Panc1 (cell line): ENCODE measurements at regions not wholly inside any gene's neighbourhood (a gene's known extent, or its start where the extent isn't known, plus 50 kb on each side); places are given as distances from the start of the nearest gene placed in this dataset.

Experiments used
- ATAC-seq: fragments of 200-7000 bp; cut with Tn5 transposase; 2 replicates; pipeline ENCODE4 v1.9.1; 2020; ENCODE audit warnings: mild to moderate bottlenecking, moderate library complexity
- BruUV-seq: library from RNA; stranded (reverse); fragments of 400-500 nt; replicated peaks from 2 replicates; lab custom pipeline; 2021; lab: Mats Ljungman, UMichigan
- CTCF ChIA-PET: fragments of 300-600 bp; sonication (Branson Sonifier 250); formaldehyde crosslinking; loops from one replicate; lab custom pipeline; 2022; ENCODE audit warnings: antibody characterized with exemption; lab: Charles Lee
- POLR2A ChIA-PET: fragments of 300-600 bp; sonication (Branson Sonifier 250); formaldehyde crosslinking; loops from one replicate; lab custom pipeline; 2022; ENCODE audit warnings: antibody characterized with exemption; lab: Charles Lee
- DNase-seq: peaks from one replicate; pipeline ENCODE4 v3.0.0-alpha.2; 2010; ENCODE audit warnings: low read depth, low spot score
- H3K27ac ChIP-seq: 2 replicates; pipeline ENCODE4 v1.5.1; 2011; ENCODE audit warnings: mild to moderate bottlenecking, low read length, inconsistent platforms
- H3K27me3 ChIP-seq: fragments of 200-500 bp; sonication (Bioruptor generic); 2 replicates; pipeline ENCODE4 v1.6.0; 2014; ENCODE audit warnings: low read length, inconsistent platforms; ENCODE audit not compliant: control insufficient read depth, insufficient read depth
- H3K36me3 ChIP-seq: fragments of 200-500 bp; sonication (Bioruptor generic); 2 replicates; pipeline ENCODE4 v1.5.1; 2014; ENCODE audit warnings: inconsistent platforms, mild to moderate bottlenecking, low read length, moderate library complexity; ENCODE audit not compliant: control insufficient read depth, insufficient read depth
- H3K4me1 ChIP-seq: 2 replicates; pipeline ENCODE4 v1.5.1; 2011; ENCODE audit warnings: inconsistent platforms, mild to moderate bottlenecking, low read length, moderate library complexity; ENCODE audit not compliant: control insufficient read depth, insufficient read depth
- H3K4me3 ChIP-seq, 2 experiments: 2 replicates each; pipeline ENCODE4 v1.5.1; 2011 to 2012; ENCODE audit warnings: low read depth in 2 of 2, low read length in 2 of 2, mild to moderate bottlenecking in 2 of 2, inconsistent platforms in 1 of 2, moderate library complexity in 1 of 2
- H3K9me3 ChIP-seq: fragments of 200-500 bp; sonication (Bioruptor generic); 2 replicates; pipeline ENCODE4 v1.5.1; 2014; ENCODE audit warnings: low read depth, mild to moderate bottlenecking, inconsistent platforms, low read length, moderate library complexity; ENCODE audit not compliant: control insufficient read depth, insufficient read depth
- POLR2AphosphoS5 ChIP-seq: IDR thresholded peaks from 2 replicates; pipeline ENCODE4 v1.6.1; 2012; ENCODE audit warnings: mild to moderate bottlenecking, low read depth, low read length, moderate library complexity
- SIN3A ChIP-seq: IDR thresholded peaks from 2 replicates; pipeline ENCODE4 v1.6.1; 2012; ENCODE audit warnings: low read depth, mild to moderate bottlenecking, low read length, moderate library complexity, borderline replicate concordance; ENCODE audit not compliant: insufficient read depth
- TCF7L2 ChIP-seq: IDR thresholded peaks from 2 replicates; pipeline ENCODE4 v1.6.1; 2011; ENCODE audit warnings: mild to moderate bottlenecking, low read depth, low read length, inconsistent platforms
- in situ Hi-C: cut with HindIII; loops from 2 replicates; pipeline ENCODE4 v1.10.0; 2016; ENCODE audit warnings: low sequenced_read_pairs, low pct_unique_long_range_greater_than_20kb
- intact Hi-C: fragments of 100-400 bp; cut with micrococcal nuclease; formaldehyde crosslinking; loops from one replicate; pipeline ENCODE4 v1.10.0; 2022; ENCODE audit not compliant: unreplicated experiment
- TF ChIP-seq, protein P1 (sequence below): fragments of 450-650 bp; IDR thresholded peaks from 2 replicates; pipeline ENCODE4 v1.5.1; 2017; ENCODE audit warnings: mild to moderate bottlenecking
- TF ChIP-seq, protein P2 (sequence below), 2 experiments: IDR thresholded peaks; 2 replicates each; pipeline ENCODE4 v1.6.1; 2011 to 2012; ENCODE audit warnings: low read depth in 2 of 2, control low read depth in 1 of 2, low read length in 1 of 2, mild to moderate bottlenecking in 1 of 2, moderate library complexity in 1 of 2; ENCODE audit not compliant: insufficient read depth in 1 of 2

DNA sequence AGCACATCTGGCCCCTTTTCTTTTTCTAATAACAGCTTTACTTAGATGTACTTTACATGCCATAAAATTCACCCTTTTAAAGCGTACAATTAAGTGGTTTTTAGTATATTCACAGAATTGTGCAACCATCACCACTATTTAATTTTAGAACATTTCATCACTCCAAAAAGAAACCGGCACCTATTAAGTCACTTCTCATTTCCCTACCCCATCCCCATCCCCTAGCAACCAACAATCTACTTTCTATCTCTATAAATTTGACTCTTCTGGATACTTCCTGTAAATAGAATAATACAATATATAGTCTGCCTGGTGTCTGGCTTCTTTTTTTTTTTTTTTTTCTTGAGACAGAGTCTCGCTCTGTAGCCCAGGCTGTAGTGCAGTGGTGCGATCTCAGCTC is 59.5 kb upstream of the ENAH start:
- H3K4me3 ChIP-seq, result no peak overlapping the region
- BruUV-seq, result no TSS peak
- POLR2A ChIA-PET, result no interaction called here
- no peak overlapping the region for H3K27ac ChIP-seq
- H3K36me3 ChIP-seq, result no peaks in the 10 kb centered on the region
- intact Hi-C loops, result no loop called here
- no peaks in the 10 kb centered on the region for H3K27me3 ChIP-seq
- CTCF ChIA-PET, result no interaction called here
- TF ChIP-seq, protein P1, sequence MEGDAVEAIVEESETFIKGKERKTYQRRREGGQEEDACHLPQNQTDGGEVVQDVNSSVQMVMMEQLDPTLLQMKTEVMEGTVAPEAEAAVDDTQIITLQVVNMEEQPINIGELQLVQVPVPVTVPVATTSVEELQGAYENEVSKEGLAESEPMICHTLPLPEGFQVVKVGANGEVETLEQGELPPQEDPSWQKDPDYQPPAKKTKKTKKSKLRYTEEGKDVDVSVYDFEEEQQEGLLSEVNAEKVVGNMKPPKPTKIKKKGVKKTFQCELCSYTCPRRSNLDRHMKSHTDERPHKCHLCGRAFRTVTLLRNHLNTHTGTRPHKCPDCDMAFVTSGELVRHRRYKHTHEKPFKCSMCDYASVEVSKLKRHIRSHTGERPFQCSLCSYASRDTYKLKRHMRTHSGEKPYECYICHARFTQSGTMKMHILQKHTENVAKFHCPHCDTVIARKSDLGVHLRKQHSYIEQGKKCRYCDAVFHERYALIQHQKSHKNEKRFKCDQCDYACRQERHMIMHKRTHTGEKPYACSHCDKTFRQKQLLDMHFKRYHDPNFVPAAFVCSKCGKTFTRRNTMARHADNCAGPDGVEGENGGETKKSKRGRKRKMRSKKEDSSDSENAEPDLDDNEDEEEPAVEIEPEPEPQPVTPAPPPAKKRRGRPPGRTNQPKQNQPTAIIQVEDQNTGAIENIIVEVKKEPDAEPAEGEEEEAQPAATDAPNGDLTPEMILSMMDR, result no peak
- TF ChIP-seq SIN3A (no peak), POLR2AphosphoS5 (no peak), TCF7L2 (no peak)
- TF ChIP-seq, protein P2, sequence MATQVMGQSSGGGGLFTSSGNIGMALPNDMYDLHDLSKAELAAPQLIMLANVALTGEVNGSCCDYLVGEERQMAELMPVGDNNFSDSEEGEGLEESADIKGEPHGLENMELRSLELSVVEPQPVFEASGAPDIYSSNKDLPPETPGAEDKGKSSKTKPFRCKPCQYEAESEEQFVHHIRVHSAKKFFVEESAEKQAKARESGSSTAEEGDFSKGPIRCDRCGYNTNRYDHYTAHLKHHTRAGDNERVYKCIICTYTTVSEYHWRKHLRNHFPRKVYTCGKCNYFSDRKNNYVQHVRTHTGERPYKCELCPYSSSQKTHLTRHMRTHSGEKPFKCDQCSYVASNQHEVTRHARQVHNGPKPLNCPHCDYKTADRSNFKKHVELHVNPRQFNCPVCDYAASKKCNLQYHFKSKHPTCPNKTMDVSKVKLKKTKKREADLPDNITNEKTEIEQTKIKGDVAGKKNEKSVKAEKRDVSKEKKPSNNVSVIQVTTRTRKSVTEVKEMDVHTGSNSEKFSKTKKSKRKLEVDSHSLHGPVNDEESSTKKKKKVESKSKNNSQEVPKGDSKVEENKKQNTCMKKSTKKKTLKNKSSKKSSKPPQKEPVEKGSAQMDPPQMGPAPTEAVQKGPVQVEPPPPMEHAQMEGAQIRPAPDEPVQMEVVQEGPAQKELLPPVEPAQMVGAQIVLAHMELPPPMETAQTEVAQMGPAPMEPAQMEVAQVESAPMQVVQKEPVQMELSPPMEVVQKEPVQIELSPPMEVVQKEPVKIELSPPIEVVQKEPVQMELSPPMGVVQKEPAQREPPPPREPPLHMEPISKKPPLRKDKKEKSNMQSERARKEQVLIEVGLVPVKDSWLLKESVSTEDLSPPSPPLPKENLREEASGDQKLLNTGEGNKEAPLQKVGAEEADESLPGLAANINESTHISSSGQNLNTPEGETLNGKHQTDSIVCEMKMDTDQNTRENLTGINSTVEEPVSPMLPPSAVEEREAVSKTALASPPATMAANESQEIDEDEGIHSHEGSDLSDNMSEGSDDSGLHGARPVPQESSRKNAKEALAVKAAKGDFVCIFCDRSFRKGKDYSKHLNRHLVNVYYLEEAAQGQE (IDR thresholded peaks at IDR 0.05; ENCODE audit: insufficient read depth in 1 of 2, low read depth in 2 of 2, low read length in 1 of 2), result no peak
- DNase-seq (no peak), ATAC-seq (no peak)
- in situ Hi-C loops, result no loop called here
- H3K9me3 ChIP-seq, result no peaks in the 10 kb centered on the region
- H3K4me1 ChIP-seq, result no peaks in the 10 kb centered on the region

DNA sequence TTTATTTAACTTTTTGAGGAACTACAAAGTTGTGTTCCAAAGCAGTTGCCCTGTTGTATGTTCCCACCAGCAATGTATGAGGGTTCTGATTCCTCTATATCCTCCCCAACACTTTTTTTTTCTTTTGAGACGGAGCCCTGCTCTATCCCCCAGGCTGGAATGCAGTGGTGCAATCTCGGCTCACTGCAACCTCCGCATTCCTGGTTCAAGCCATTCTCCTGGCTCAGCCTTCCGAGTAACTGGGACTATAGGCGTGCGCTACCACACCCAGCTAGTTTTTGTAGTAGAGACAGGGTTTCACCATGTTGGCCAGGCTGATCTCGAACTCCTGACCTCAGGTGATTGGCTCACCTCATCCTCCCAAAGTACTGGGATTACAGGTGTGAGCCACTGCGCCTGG is 60.4 kb upstream of the ENAH start:
- no TSS peak for BruUV-seq
- ATAC-seq (no peak), DNase-seq (no peak)
- in situ Hi-C loops, result no loop called here
- intact Hi-C loops, result no loop called here
- TF ChIP-seq POLR2AphosphoS5, result no peak
- TF ChIP-seq, protein P1, result no peak
- TF ChIP-seq, protein P2 (IDR thresholded peaks at IDR 0.05; ENCODE audit: insufficient read depth in 1 of 2, low read depth in 2 of 2, low read length in 1 of 2), result no peak
- no peak for TF ChIP-seq SIN3A
- TF ChIP-seq TCF7L2, result no peak
- ChIA-PET CTCF (no interaction called here), POLR2A (no interaction called here)
- H3K27me3 ChIP-seq, result no peaks in the 10 kb centered on the region
- no peaks in the 10 kb centered on the region for H3K4me1 ChIP-seq
- no peak overlapping the region for H3K27ac ChIP-seq
- no peaks in the 10 kb centered on the region for H3K36me3 ChIP-seq
- H3K4me3 ChIP-seq, result no peak overlapping the region
- no peaks in the 10 kb centered on the region for H3K9me3 ChIP-seq
